Stimulated activated naive B cell treated with anti-CD40 and anti-IgM and Interleukin-4, amounts not matched to agents 10 μg/mL and 1 μg/mL and 100 μg/mL, for 72 hours (primary cell): ENCODE measurements at regions not wholly inside any gene's neighbourhood (a gene's known extent, or its start where the extent isn't known, plus 50 kb on each side); places are given as distances from the start of the nearest gene placed in this dataset.

Experiments
- ATAC-seq, 2 donors: fragments of 150-1000 bp; cut with Tn5 transposase; replicated peaks; 2 replicates each; pipeline ENCODE4 v1.10.0; 2021; ENCODE audit warnings: moderate library complexity in 1 of 2
- DNase-seq: peaks from one replicate; pipeline ENCODE4 v3.0.0; 2021
- H3K27ac Mint-ChIP-seq: one replicate; pipeline ENCODE4 v1.8.0; 2022; ENCODE audit warnings: mild to moderate bottlenecking, mixed read lengths
- H3K27me3 Mint-ChIP-seq, 2 donors: one replicate each; pipeline ENCODE4 v1.8.0; 2022; ENCODE audit warnings: mixed read lengths in 2 of 2
- H3K36me3 Mint-ChIP-seq, 2 donors: one replicate each; pipeline ENCODE4 v1.8.0; 2022; ENCODE audit warnings: mixed read lengths in 2 of 2, mild to moderate bottlenecking in 1 of 2
- H3K4me1 Mint-ChIP-seq, 2 donors: one replicate each; pipeline ENCODE4 v1.8.0; 2022; ENCODE audit warnings: mixed read lengths in 2 of 2, mild to moderate bottlenecking in 1 of 2
- H3K4me3 Mint-ChIP-seq, 2 donors: one replicate each; pipeline ENCODE4 v1.8.0; 2022; ENCODE audit warnings: mild to moderate bottlenecking in 2 of 2, mixed read lengths in 2 of 2, moderate library complexity in 1 of 2
- H3K9me3 Mint-ChIP-seq, 2 donors: one replicate each; pipeline ENCODE4 v1.8.0; 2022; ENCODE audit warnings: mixed read lengths in 2 of 2, mild to moderate bottlenecking in 1 of 2

GRCh38 chr2:8219631-8220355, 462.1 kb upstream of the ID2 start:
- H3K4me3 Mint-ChIP-seq = no peak overlapping the region
- H3K27me3 Mint-ChIP-seq = peaks cover 12 to 20% of the 10 kb centered on the region in 2 donors
- no peak for ATAC-seq
- no peaks in the 10 kb centered on the region for H3K36me3 Mint-ChIP-seq
- DNase-seq = no peak
- H3K27ac Mint-ChIP-seq = no peak overlapping the region
- peaks cover 0 to 2% of the 10 kb centered on the region in 2 donors for H3K9me3 Mint-ChIP-seq
- H3K4me1 Mint-ChIP-seq = no peaks in the 10 kb centered on the region

- H3K36me3 Mint-ChIP-seq = no peaks in the 10 kb centered on the region
- peaks cover 0 to 2% of the 10 kb centered on the region in 2 donors for H3K9me3 Mint-ChIP-seq
- H3K27ac Mint-ChIP-seq = no peak overlapping the region
- H3K27me3 Mint-ChIP-seq = peaks cover 17 to 42% of the 10 kb centered on the region in 2 donors
- DNase-seq (no peak), ATAC-seq (no peak)
- H3K4me1 Mint-ChIP-seq = no peaks in the 10 kb centered on the region
- no peak overlapping the region for H3K4me3 Mint-ChIP-seq
Observed at GRCh38 chr2:8222979-8223694, 458.7 kb upstream of the ID2 start.

GRCh38 chr2:8223695-8224346, 458.0 kb upstream of the ID2 start:
- no peak for ATAC-seq
- no peak for DNase-seq
- Mint-ChIP-seq H3K4me3 (no peak overlapping the region), H3K27me3 (peaks cover 17 to 37% of the 10 kb centered on the region in 2 donors), H3K4me1 (no peaks in the 10 kb centered on the region), H3K9me3 (peaks cover 0 to 2% of the 10 kb centered on the region in 2 donors), H3K36me3 (no peaks in the 10 kb centered on the region), H3K27ac (no peak overlapping the region)

- Mint-ChIP-seq H3K27ac (no peak overlapping the region), H3K27me3 (peaks cover 13 to 40% of the 10 kb centered on the region in 2 donors), H3K9me3 (peaks cover 0 to 2% of the 10 kb centered on the region in 2 donors), H3K36me3 (no peaks in the 10 kb centered on the region), H3K4me3 (no peak overlapping the region), H3K4me1 (peaks cover 3 to 5% of the 10 kb centered on the region in 2 donors)
- no peak for ATAC-seq
- DNase-seq = no peak
Observed at GRCh38 chr2:8224347-8225190, 457.3 kb upstream of the ID2 start.

- Mint-ChIP-seq H3K9me3 (peaks cover 0 to 2% of the 10 kb centered on the region in 2 donors), H3K27ac (no peak overlapping the region), H3K4me3 (no peak overlapping the region), H3K4me1 (peaks cover 6 to 10% of the 10 kb centered on the region in 2 donors), H3K36me3 (no peaks in the 10 kb centered on the region), H3K27me3 (peaks cover 13 to 45% of the 10 kb centered on the region in 2 donors)
- ATAC-seq (no peak), DNase-seq (no peak)
Observed at GRCh38 chr2:8225266-8225665, 456.6 kb upstream of the ID2 start.

GRCh38 chr2:8225798-8226197, 456.1 kb upstream of the ID2 start:
- peaks cover 0 to 2% of the 10 kb centered on the region in 2 donors for H3K9me3 Mint-ChIP-seq
- H3K4me3 Mint-ChIP-seq = no peak overlapping the region
- no peak overlapping the region for H3K27ac Mint-ChIP-seq
- no peak for DNase-seq
- peaks cover 6 to 10% of the 10 kb centered on the region in 2 donors for H3K4me1 Mint-ChIP-seq
- no peak for ATAC-seq
- no peaks in the 10 kb centered on the region for H3K36me3 Mint-ChIP-seq
- peaks cover 14 to 46% of the 10 kb centered on the region in 2 donors for H3K27me3 Mint-ChIP-seq

- Mint-ChIP-seq H3K4me3 (peak overlapping the region; percentile 62 to 69), H3K36me3 (peaks cover 0 to 3% of the 10 kb centered on the region in 2 donors), H3K4me1 (peaks cover 13 to 18% of the 10 kb centered on the region in 2 donors), H3K27ac (no peak overlapping the region), H3K27me3 (peaks cover 17 to 48% of the 10 kb centered on the region in 2 donors), H3K9me3 (peaks cover 1 to 3% of the 10 kb centered on the region in 2 donors)
- DNase-seq (no peak), ATAC-seq (peak; percentile 74 to 76)
Observed at GRCh38 chr2:8229546-8229986, 452.3 kb upstream of the ID2 start.

GRCh38 chr2:8230466-8230865, 451.4 kb upstream of the ID2 start:
- ATAC-seq (no peak), DNase-seq (no peak)
- H3K27me3 Mint-ChIP-seq = peaks cover 25 to 53% of the 10 kb centered on the region in 2 donors
- peaks cover 0 to 3% of the 10 kb centered on the region in 2 donors for H3K36me3 Mint-ChIP-seq
- no peak overlapping the region for H3K27ac Mint-ChIP-seq
- H3K4me3 Mint-ChIP-seq = no peak overlapping the region
- peaks cover 21 to 27% of the 10 kb centered on the region in 2 donors for H3K4me1 Mint-ChIP-seq
- H3K9me3 Mint-ChIP-seq = peaks cover 0 to 3% of the 10 kb centered on the region in 2 donors

GRCh38 chr2:8231902-8232301, 450.0 kb upstream of the ID2 start:
- DNase-seq (no peak), ATAC-seq (no peak)
- peaks cover 0 to 3% of the 10 kb centered on the region in 2 donors for H3K9me3 Mint-ChIP-seq
- peaks cover 0 to 3% of the 10 kb centered on the region in 2 donors for H3K36me3 Mint-ChIP-seq
- no peak overlapping the region for H3K4me3 Mint-ChIP-seq
- no peak overlapping the region for H3K27ac Mint-ChIP-seq
- peaks cover 21 to 29% of the 10 kb centered on the region in 2 donors for H3K4me1 Mint-ChIP-seq
- peaks cover 34 to 57% of the 10 kb centered on the region in 2 donors for H3K27me3 Mint-ChIP-seq

GRCh38 chr2:8232871-8233270, 449.0 kb upstream of the ID2 start:
- Mint-ChIP-seq H3K4me1 (peaks cover 21 to 29% of the 10 kb centered on the region in 2 donors), H3K27me3 (peaks cover 31 to 57% of the 10 kb centered on the region in 2 donors), H3K9me3 (peaks cover 0 to 3% of the 10 kb centered on the region in 2 donors), H3K4me3 (no peak overlapping the region), H3K27ac (no peak overlapping the region), H3K36me3 (peaks cover 0 to 3% of the 10 kb centered on the region in 2 donors)
- DNase-seq (no peak), ATAC-seq (no peak)

GRCh38 chr2:8234253-8234652, 447.6 kb upstream of the ID2 start:
- peaks cover 27 to 34% of the 10 kb centered on the region in 2 donors for H3K4me1 Mint-ChIP-seq
- ATAC-seq (peak; percentile 76), DNase-seq (peak; percentile 41)
- H3K27ac Mint-ChIP-seq = peak overlapping the region; percentile 93
- peaks cover 0 to 3% of the 10 kb centered on the region in 2 donors for H3K36me3 Mint-ChIP-seq
- H3K4me3 Mint-ChIP-seq = peak overlapping the region in 1 of 2 donors; percentile 39
- peaks cover 36 to 64% of the 10 kb centered on the region in 2 donors for H3K27me3 Mint-ChIP-seq
- H3K9me3 Mint-ChIP-seq = peaks cover 0 to 3% of the 10 kb centered on the region in 2 donors

- peaks cover 0 to 3% of the 10 kb centered on the region in 2 donors for H3K36me3 Mint-ChIP-seq
- peaks cover 36 to 64% of the 10 kb centered on the region in 2 donors for H3K27me3 Mint-ChIP-seq
- peak; percentile 64 for DNase-seq
- peak; percentile 82 to 89 for ATAC-seq
- H3K4me1 Mint-ChIP-seq = peaks cover 22 to 28% of the 10 kb centered on the region in 2 donors
- peaks cover 0 to 3% of the 10 kb centered on the region in 2 donors for H3K9me3 Mint-ChIP-seq
- peak overlapping the region; percentile 93 for H3K27ac Mint-ChIP-seq
- peak overlapping the region; percentile 33 to 39 for H3K4me3 Mint-ChIP-seq
Observed at GRCh38 chr2:8234757-8235374, 447.0 kb upstream of the ID2 start.

- H3K27me3 Mint-ChIP-seq = peaks cover 36 to 67% of the 10 kb centered on the region in 2 donors
- ATAC-seq = no peak
- DNase-seq = no peak
- H3K9me3 Mint-ChIP-seq = peaks cover 0 to 3% of the 10 kb centered on the region in 2 donors
- H3K4me1 Mint-ChIP-seq = peaks cover 21 to 31% of the 10 kb centered on the region in 2 donors
- H3K36me3 Mint-ChIP-seq = peaks cover 0 to 3% of the 10 kb centered on the region in 2 donors
- H3K27ac Mint-ChIP-seq = peak overlapping the region; percentile 93
- H3K4me3 Mint-ChIP-seq = peak overlapping the region in 1 of 2 donors; percentile 33
Observed at GRCh38 chr2:8235419-8235818, 446.4 kb upstream of the ID2 start.
